SK-N-SH treated with all-trans-retinoic acid at 6 μM for 48 hours (cell line): ENCODE measurements at regions not wholly inside any gene's neighbourhood (a gene's known extent, or its start where the extent isn't known, plus 50 kb on each side); places are given as distances from the start of the nearest gene placed in this dataset.

Experiments used
- ATAC-seq: fragments of 200-7000 bp; cut with Tn5 transposase; 3 replicates; pipeline ENCODE4 v1.9.1; 2020; ENCODE audit warnings: mild to moderate bottlenecking, moderate library complexity
- ARNTL ChIP-seq: fragments of 450-650 bp; formaldehyde crosslinking; IDR thresholded peaks from 2 replicates; pipeline ENCODE4 v1.5.0; 2020; ENCODE audit warnings: low read depth, mild to moderate bottlenecking, moderate library complexity, borderline replicate concordance
- BACH2 ChIP-seq: fragments of 250-450 bp; sonication (Bioruptor Pico); IDR thresholded peaks from 2 replicates; pipeline ENCODE4 v1.9.0; 2021; ENCODE audit warnings: mild to moderate bottlenecking, borderline replicate concordance
- CREB5 ChIP-seq: fragments of 250-450 bp; sonication (Bioruptor Pico); IDR thresholded peaks from 2 replicates; pipeline ENCODE4 v1.5.1; 2020; ENCODE audit warnings: low read depth, mild to moderate bottlenecking, moderate library complexity
- CSDC2 ChIP-seq: fragments of 250-450 bp; sonication (Bioruptor Pico); IDR thresholded peaks from 2 replicates; pipeline ENCODE4 v1.5.0; 2020; ENCODE audit warnings: mild to moderate bottlenecking, moderate library complexity
- ESRRG ChIP-seq: fragments of 250-450 bp; sonication (Bioruptor Pico); IDR thresholded peaks from 2 replicates; pipeline ENCODE4 v1.6.1; 2021; ENCODE audit warnings: mild to moderate bottlenecking
- GLIS3 ChIP-seq: fragments of 250-450 bp; sonication (Bioruptor Pico); IDR thresholded peaks from 2 replicates; pipeline ENCODE4 v1.5.0; 2020; ENCODE audit warnings: mild to moderate bottlenecking, moderate library complexity
- ISL1 ChIP-seq: fragments of 250-450 bp; sonication (Bioruptor Pico); IDR thresholded peaks from 2 replicates; pipeline ENCODE4 v2.1.2; 2022; ENCODE audit warnings: mild to moderate bottlenecking, moderate library complexity
- OSR1 ChIP-seq: fragments of 250-450 bp; sonication (Bioruptor Pico); IDR thresholded peaks from 2 replicates; pipeline ENCODE4 v1.8.0; 2022; ENCODE audit warnings: moderate library complexity, mild to moderate bottlenecking, inconsistent platforms
- PATZ1 ChIP-seq: fragments of 250-450 bp; sonication (Bioruptor Pico); IDR thresholded peaks from 2 replicates; pipeline ENCODE4 v1.8.0; 2020; ENCODE audit warnings: mild to moderate bottlenecking, moderate library complexity, borderline replicate concordance
- POU6F1 ChIP-seq: fragments of 250-450 bp; sonication (Bioruptor Pico); IDR thresholded peaks from 2 replicates; pipeline ENCODE4 v1.8.0; 2021; ENCODE audit warnings: low read depth, mild to moderate bottlenecking, moderate library complexity, borderline replicate concordance
- PPARA ChIP-seq: fragments of 250-450 bp; sonication (Bioruptor Pico); IDR thresholded peaks from 2 replicates; pipeline ENCODE4 v1.5.0; 2020; ENCODE audit warnings: mild to moderate bottlenecking, borderline replicate concordance
- RARB ChIP-seq: fragments of 250-450 bp; sonication (Bioruptor Pico); IDR thresholded peaks from 2 replicates; pipeline ENCODE4 v1.8.0; 2021; ENCODE audit warnings: mild to moderate bottlenecking, moderate library complexity
- SNAI2 ChIP-seq: fragments of 250-450 bp; sonication (Bioruptor Pico); IDR thresholded peaks from 2 replicates; pipeline ENCODE4 v1.5.0; 2020; ENCODE audit warnings: mild to moderate bottlenecking, moderate library complexity
- TCF4 ChIP-seq: fragments of 250-450 bp; sonication (Bioruptor Pico); IDR thresholded peaks from 2 replicates; pipeline ENCODE4 v1.8.0; 2021; ENCODE audit warnings: mild to moderate bottlenecking, moderate library complexity, borderline replicate concordance
- TOX ChIP-seq: fragments of 250-450 bp; sonication (Bioruptor Pico); IDR thresholded peaks from 2 replicates; pipeline ENCODE4 v1.8.0; 2021; ENCODE audit warnings: mild to moderate bottlenecking, moderate library complexity, borderline replicate concordance
- TSHZ2 ChIP-seq: fragments of 250-450 bp; sonication (Bioruptor Pico); IDR thresholded peaks from 2 replicates; pipeline ENCODE4 v1.5.0; 2020; ENCODE audit warnings: mild to moderate bottlenecking, moderate library complexity
- ZC3H10 ChIP-seq: fragments of 250-450 bp; sonication (Bioruptor Pico); IDR thresholded peaks from 2 replicates; pipeline ENCODE4 v1.5.1; 2021; ENCODE audit warnings: mild to moderate bottlenecking, moderate library complexity
- ZFP3 ChIP-seq: fragments of 250-450 bp; sonication (Bioruptor Pico); IDR thresholded peaks from 2 replicates; pipeline ENCODE4 v1.5.0; 2020; ENCODE audit warnings: mild to moderate bottlenecking, moderate library complexity
- ZFP30 ChIP-seq: fragments of 450-650 bp; formaldehyde crosslinking; IDR thresholded peaks from 2 replicates; pipeline ENCODE4 v1.5.0; 2022; ENCODE audit warnings: mild to moderate bottlenecking, moderate library complexity
- ZNF565 ChIP-seq: fragments of 450-650 bp; formaldehyde crosslinking; conservative IDR thresholded peaks from 2 replicates; pipeline ENCODE4 v1.5.0; 2020; ENCODE audit warnings: low read depth, mild to moderate bottlenecking, moderate library complexity
- ZNF70 ChIP-seq: fragments of 450-650 bp; formaldehyde crosslinking; IDR thresholded peaks from 2 replicates; pipeline ENCODE4 v1.5.0; 2020; ENCODE audit warnings: mild to moderate bottlenecking, moderate library complexity
- ZNF8 ChIP-seq: fragments of 450-650 bp; formaldehyde crosslinking; IDR thresholded peaks from 2 replicates; pipeline ENCODE4 v1.5.0; 2020; ENCODE audit warnings: mild to moderate bottlenecking, moderate library complexity

- TF ChIP-seq ARNTL (CRISPR knock-in tag) = no peak
- no peak for TF ChIP-seq BACH2
- TF ChIP-seq ESRRG (CRISPR knock-in tag) = no peak
- no peak for TF ChIP-seq CSDC2 (CRISPR knock-in tag)
- TF ChIP-seq OSR1 (CRISPR knock-in tag) = no peak
- TF ChIP-seq ZFP3 (CRISPR knock-in tag) = no peak
- no peak for TF ChIP-seq PATZ1
- TF ChIP-seq TSHZ2 = no peak
- TF ChIP-seq PPARA (CRISPR knock-in tag) = no peak
- TF ChIP-seq ZNF565 (CRISPR knock-in tag) = no peak
- ATAC-seq = no peak
Measured at GRCh38 chr4:134471569-134471968, 270.0 kb upstream of the PABPC4L start.

GRCh38 chr4:134470544-134470943 lies 269.0 kb upstream of the PABPC4L start:
- 0 out of 3 replicates have a peak, but pooled peaks have one; percentile 38 for ATAC-seq
- TF ChIP-seq GLIS3 (CRISPR knock-in tag) (no peak), TOX (CRISPR knock-in tag) (no peak), POU6F1 (CRISPR knock-in tag) (no peak), ZFP3 (CRISPR knock-in tag) (no peak), PATZ1 (no peak), ESRRG (CRISPR knock-in tag) (no peak), ZNF565 (CRISPR knock-in tag) (no peak), ZC3H10 (CRISPR knock-in tag) (no peak), SNAI2 (no peak), ZNF70 (CRISPR knock-in tag) (no peak), RARB (CRISPR knock-in tag) (no peak), ISL1 (no peak), ZNF8 (no peak), ARNTL (CRISPR knock-in tag) (no peak), TSHZ2 (no peak), TCF4 (CRISPR knock-in tag) (no peak), CREB5 (CRISPR knock-in tag) (no peak), ZFP30 (no peak)
